WTC11 (cell line): ENCODE measurements at regions not wholly inside any gene's neighbourhood (a gene's known extent, or its start where the extent isn't known, plus 50 kb on each side); places are given as distances from the start of the nearest gene placed in this dataset.

Experiments used
- ATAC-seq: fragments of 200-7000 bp; cut with Tn5 transposase; 2 replicates; pipeline ENCODE4 v1.10.0; 2021; ENCODE audit warnings: mild to moderate bottlenecking, moderate library complexity
- CTCF ChIA-PET: fragments of 300-600 bp; sonication (Branson Sonifier 250); formaldehyde crosslinking; loops from one replicate; lab custom pipeline; 2021; ENCODE audit warnings: antibody characterized with exemption; lab: Charles Lee
- POLR2A ChIA-PET: fragments of 350-600 bp; sonication (Branson Sonifier 250); formaldehyde crosslinking; loops from one replicate; lab custom pipeline; 2021; ENCODE audit warnings: antibody characterized with exemption; lab: Charles Lee
- DNase-seq: peaks from one replicate; pipeline ENCODE4 v3.0.0; 2021; ENCODE audit warnings: low spot score
- H3K27ac Mint-ChIP-seq: 2 replicates; pipeline ENCODE4 v1.8.0; 2021; ENCODE audit warnings: mixed read lengths
- H3K27me3 Mint-ChIP-seq: 2 replicates; pipeline ENCODE4 v1.8.0; 2021; ENCODE audit warnings: low read depth, mild to moderate bottlenecking, moderate library complexity, mixed read lengths
- H3K36me3 Mint-ChIP-seq: 2 replicates; pipeline ENCODE4 v1.8.0; 2021; ENCODE audit warnings: mixed read lengths
- H3K4me1 Mint-ChIP-seq: 2 replicates; pipeline ENCODE4 v1.8.0; 2022; ENCODE audit warnings: mixed read lengths
- H3K4me3 Mint-ChIP-seq: 2 replicates; pipeline ENCODE4 v1.8.0; 2021; ENCODE audit warnings: mild to moderate bottlenecking, moderate library complexity, mixed read lengths
- H3K9me3 Mint-ChIP-seq: 2 replicates; pipeline ENCODE4 v1.8.0; 2021; ENCODE audit warnings: mixed read lengths
- CREM ChIP-seq: sonication (generic); formaldehyde crosslinking; IDR thresholded peaks from 2 replicates; pipeline ENCODE4 v1.8.1; 2022; ENCODE audit warnings: mild to moderate bottlenecking, missing genetic modification reagents, moderate library complexity
- E2F5 ChIP-seq: sonication (generic); formaldehyde crosslinking; IDR thresholded peaks from 2 replicates; pipeline ENCODE4 v1.8.1; 2022; ENCODE audit warnings: mild to moderate bottlenecking, moderate library complexity, missing genetic modification reagents
- ESRRA ChIP-seq: sonication (generic); formaldehyde crosslinking; IDR thresholded peaks from 2 replicates; pipeline ENCODE4 v1.8.1; 2022; ENCODE audit warnings: mild to moderate bottlenecking, missing genetic modification reagents, borderline replicate concordance
- ETV6 ChIP-seq: sonication (generic); formaldehyde crosslinking; IDR thresholded peaks from 2 replicates; pipeline ENCODE4 v1.8.1; 2022; ENCODE audit warnings: mild to moderate bottlenecking, missing genetic modification reagents
- FOXP1 ChIP-seq: sonication (generic); formaldehyde crosslinking; IDR thresholded peaks from 2 replicates; pipeline ENCODE4 v1.8.0; 2022; ENCODE audit warnings: missing genetic modification reagents, mild to moderate bottlenecking, moderate library complexity, borderline replicate concordance
- IRF1 ChIP-seq: sonication (generic); formaldehyde crosslinking; IDR thresholded peaks from 2 replicates; pipeline ENCODE4 v1.8.0; 2023; ENCODE audit warnings: missing genetic modification reagents
- IRF2 ChIP-seq: sonication (generic); formaldehyde crosslinking; IDR thresholded peaks from 2 replicates; pipeline ENCODE4 v1.8.0; 2022; ENCODE audit warnings: low read depth, missing genetic modification reagents, borderline replicate concordance
- SP1 ChIP-seq: sonication (generic); formaldehyde crosslinking; conservative IDR thresholded peaks from 2 replicates; pipeline ENCODE4 v1.8.1; 2022; ENCODE audit warnings: missing genetic modification reagents
- TCF7 ChIP-seq: sonication (generic); formaldehyde crosslinking; IDR thresholded peaks from 2 replicates; pipeline ENCODE4 v1.8.0; 2022; ENCODE audit warnings: mild to moderate bottlenecking, low read depth, missing genetic modification reagents, moderate library complexity
- USF1 ChIP-seq: sonication (generic); formaldehyde crosslinking; IDR thresholded peaks from 2 replicates; pipeline ENCODE4 v1.8.0; 2022; ENCODE audit warnings: mild to moderate bottlenecking, missing genetic modification reagents
- ZBTB21 ChIP-seq: sonication (generic); formaldehyde crosslinking; IDR thresholded peaks from 2 replicates; pipeline ENCODE4 v1.8.1; 2023; ENCODE audit warnings: mild to moderate bottlenecking, missing genetic modification reagents, borderline replicate concordance
- ZBTB43 ChIP-seq: sonication (generic); formaldehyde crosslinking; IDR thresholded peaks from 2 replicates; pipeline ENCODE4 v1.8.1; 2023; ENCODE audit warnings: mild to moderate bottlenecking, missing genetic modification reagents
- ZNF263 ChIP-seq: sonication (generic); formaldehyde crosslinking; IDR thresholded peaks from 2 replicates; pipeline ENCODE4 v1.8.1; 2022; ENCODE audit warnings: low read depth, mild to moderate bottlenecking, moderate library complexity, missing genetic modification reagents
- ZNF532 ChIP-seq: fragments of 250-450 bp; sonication (Bioruptor Pico); IDR thresholded peaks from 2 replicates; pipeline ENCODE4 v1.9.0; 2021; ENCODE audit warnings: mild to moderate bottlenecking, borderline replicate concordance

GRCh38 chr12:92363295-92364146 is 217.9 kb upstream of the BTG1 start (continued):
- TF ChIP-seq ZBTB43 (CRISPR knock-in tag) (no peak), USF1 (CRISPR knock-in tag) (no peak), TCF7 (CRISPR knock-in tag) (no peak), IRF1 (CRISPR knock-in tag) (no peak), ZNF263 (no peak), ZNF532 (no peak), ETV6 (CRISPR knock-in tag) (no peak), SP1 (CRISPR knock-in tag) (no peak), CREM (CRISPR knock-in tag) (no peak), IRF2 (no peak), ZBTB21 (no peak)

GRCh38 chr12:92362785-92363184 is 217.1 kb upstream of the BTG1 start:
- Mint-ChIP-seq H3K27me3 (no peaks in the 10 kb centered on the region), H3K4me1 (peaks cover 26% of the 10 kb centered on the region), H3K27ac (no peak overlapping the region), H3K4me3 (no peak overlapping the region), H3K9me3 (no peaks in the 10 kb centered on the region), H3K36me3 (no peaks in the 10 kb centered on the region)
- TF ChIP-seq E2F5 (CRISPR knock-in tag): no peak
- TF ChIP-seq FOXP1: no peak
- CTCF ChIA-PET: no interaction called here
- POLR2A ChIA-PET: interaction anchor here (1.5 kb wide), 1 partner anchor 217 kb away, joined by 4 read pairs; the partner anchor contains the start of gene BTG1
- no peak for DNase-seq
- ATAC-seq: no peak

- no peak for ATAC-seq
- ChIA-PET CTCF (no interaction called here), POLR2A (interaction anchor here (1.5 kb wide), 1 partner anchor 216 kb away, joined by 4 read pairs; the partner anchor contains the start of gene BTG1)
- Mint-ChIP-seq H3K9me3 (no peaks in the 10 kb centered on the region), H3K36me3 (no peaks in the 10 kb centered on the region), H3K4me1 (peaks cover 26% of the 10 kb centered on the region), H3K27me3 (no peaks in the 10 kb centered on the region), H3K27ac (no peak overlapping the region), H3K4me3 (no peak overlapping the region)
- no peak for DNase-seq
- no peak for TF ChIP-seq ESRRA (CRISPR knock-in tag)
These were observed 216.5 kb upstream of the BTG1 start for GRCh38 chr12:92362126-92362525.
